Loucy (cell line): ENCODE measurements at regions not wholly inside any gene's neighbourhood (a gene's known extent, or its start where the extent isn't known, plus 50 kb on each side); places are given as distances from the start of the nearest gene placed in this dataset.
A peak's percentile ranks its signal among the peaks of the same experiment; 100 is the strongest.
"Not testable (repeated sequence)": the region's sequence is repeated elsewhere in the genome, so short reads cannot be mapped to it uniquely, and the experiment has no call there.

Experiments used
- H2AFZ ChIP-seq: fragments of 200-600 bp; sonication (generic); 2 replicates; pipeline ENCODE4 v1.6.0; 2016; ENCODE audit warnings: antibody characterized with exemption, mild to moderate bottlenecking, low read length, moderate library complexity
- H3F3A ChIP-seq: fragments of 200-600 bp; 2 replicates; pipeline ENCODE4 v1.6.0; 2016; ENCODE audit warnings: antibody characterized with exemption, low read depth, mild to moderate bottlenecking
- H3K27me3 ChIP-seq: fragments of 200-600 bp; sonication (generic); 2 replicates; pipeline ENCODE4 v1.6.1; 2014; ENCODE audit warnings: low read length, mild to moderate bottlenecking; ENCODE audit not compliant: insufficient read depth, poor library complexity, severe bottlenecking
- H3K36me3 ChIP-seq: fragments of 200-600 bp; sonication (generic); 2 replicates; pipeline ENCODE4 v1.6.1; 2016; ENCODE audit warnings: low read length; ENCODE audit not compliant: insufficient read depth
- H3K4me1 ChIP-seq: fragments of 200-600 bp; sonication (generic); 2 replicates; pipeline ENCODE4 v1.5.1; 2014; ENCODE audit warnings: low read length, mild to moderate bottlenecking; ENCODE audit not compliant: insufficient read depth, poor library complexity, severe bottlenecking
- H3K4me2 ChIP-seq: fragments of 200-600 bp; sonication (generic); 2 replicates; pipeline ENCODE4 v1.6.0; 2014; ENCODE audit warnings: antibody characterized with exemption, low read length, low read depth, mild to moderate bottlenecking; ENCODE audit not compliant: poor library complexity, severe bottlenecking
- H3K4me3 ChIP-seq: fragments of 200-600 bp; sonication (generic); 2 replicates; pipeline ENCODE4 v1.5.1; 2014; ENCODE audit warnings: low read length, mild to moderate bottlenecking, mixed read lengths; ENCODE audit not compliant: poor library complexity, severe bottlenecking
- H3K79me2 ChIP-seq: fragments of 200-600 bp; sonication (generic); 2 replicates; pipeline ENCODE4 v1.6.1; 2014; ENCODE audit warnings: low read length; ENCODE audit not compliant: insufficient read depth
- H3K9ac ChIP-seq: fragments of 200-600 bp; sonication (generic); 2 replicates; pipeline ENCODE4 v1.6.0; 2014; ENCODE audit warnings: mild to moderate bottlenecking, low read depth, low read length, moderate library complexity; ENCODE audit not compliant: poor library complexity, severe bottlenecking
- H3K9me2 ChIP-seq: fragments of 200-600 bp; sonication (generic); replicated peaks from 2 replicates; pipeline ENCODE4 v1.6.1; 2016; ENCODE audit warnings: low read depth, low read length, mixed read lengths
- H3K9me3 ChIP-seq: fragments of 200-600 bp; sonication (generic); 2 replicates; pipeline ENCODE4 v1.6.1; 2014; ENCODE audit warnings: mild to moderate bottlenecking, antibody characterized with exemption, low read length, low read depth; ENCODE audit not compliant: insufficient read depth
- H4K20me1 ChIP-seq: fragments of 200-600 bp; sonication (generic); 2 replicates; pipeline ENCODE4 v1.6.0; 2014; ENCODE audit warnings: antibody characterized with exemption, low read length, mild to moderate bottlenecking; ENCODE audit not compliant: insufficient read depth, poor library complexity, severe bottlenecking
- EZH2phosphoT487 ChIP-seq: fragments of 200-600 bp; IDR thresholded peaks from 2 replicates; pipeline ENCODE4 v1.6.1; 2018; ENCODE audit warnings: antibody characterized with exemption, mild to moderate bottlenecking, moderate library complexity, borderline replicate concordance
- TF ChIP-seq, protein P1 (sequence below): fragments of 200-600 bp; sonication (generic); conservative IDR thresholded peaks from 2 replicates; pipeline ENCODE4 v1.5.1; 2014; ENCODE audit warnings: mild to moderate bottlenecking, antibody characterized with exemption, low read length

DNA sequence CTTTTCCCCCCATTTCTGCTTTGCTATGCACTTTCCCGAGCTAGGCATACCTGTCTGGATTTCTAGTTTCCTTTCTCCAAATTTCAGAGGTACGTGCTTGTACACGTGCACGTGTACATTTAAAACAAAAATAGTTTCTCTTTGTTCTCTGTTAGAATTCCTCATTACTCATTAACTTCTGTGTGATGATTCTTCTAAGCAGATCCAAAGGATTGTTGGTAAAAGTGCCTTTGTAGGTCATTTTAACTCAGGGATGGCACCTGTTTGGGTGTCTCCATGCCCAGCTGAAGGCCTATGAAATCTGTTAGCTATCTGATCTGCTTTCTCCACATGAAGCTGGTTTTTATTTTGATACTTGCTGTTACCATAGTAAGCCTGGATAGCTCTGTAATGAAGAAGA is 264.3 kb downstream of the LPIN1 start:
- Histone ChIP-seq H3F3A (no peaks in the 10 kb centered on the region), H4K20me1 (no peaks in the 10 kb centered on the region), H3K79me2 (no peaks in the 10 kb centered on the region), H3K9me3 (no peaks in the 10 kb centered on the region), H3K4me3 (no peak overlapping the region), H3K36me3 (no peaks in the 10 kb centered on the region), H3K4me2 (no peak overlapping the region), H2AFZ (0 out of 2 replicates have a peak overlapping the region, but pooled peaks have one; percentile 4), H3K9me2 (no peaks in the 10 kb centered on the region), H3K9ac (no peak overlapping the region), H3K27me3 (no peaks in the 10 kb centered on the region), H3K4me1 (peaks cover 48% of the 10 kb centered on the region)
- TF ChIP-seq, protein P1, sequence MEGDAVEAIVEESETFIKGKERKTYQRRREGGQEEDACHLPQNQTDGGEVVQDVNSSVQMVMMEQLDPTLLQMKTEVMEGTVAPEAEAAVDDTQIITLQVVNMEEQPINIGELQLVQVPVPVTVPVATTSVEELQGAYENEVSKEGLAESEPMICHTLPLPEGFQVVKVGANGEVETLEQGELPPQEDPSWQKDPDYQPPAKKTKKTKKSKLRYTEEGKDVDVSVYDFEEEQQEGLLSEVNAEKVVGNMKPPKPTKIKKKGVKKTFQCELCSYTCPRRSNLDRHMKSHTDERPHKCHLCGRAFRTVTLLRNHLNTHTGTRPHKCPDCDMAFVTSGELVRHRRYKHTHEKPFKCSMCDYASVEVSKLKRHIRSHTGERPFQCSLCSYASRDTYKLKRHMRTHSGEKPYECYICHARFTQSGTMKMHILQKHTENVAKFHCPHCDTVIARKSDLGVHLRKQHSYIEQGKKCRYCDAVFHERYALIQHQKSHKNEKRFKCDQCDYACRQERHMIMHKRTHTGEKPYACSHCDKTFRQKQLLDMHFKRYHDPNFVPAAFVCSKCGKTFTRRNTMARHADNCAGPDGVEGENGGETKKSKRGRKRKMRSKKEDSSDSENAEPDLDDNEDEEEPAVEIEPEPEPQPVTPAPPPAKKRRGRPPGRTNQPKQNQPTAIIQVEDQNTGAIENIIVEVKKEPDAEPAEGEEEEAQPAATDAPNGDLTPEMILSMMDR: no peak
- no peak for TF ChIP-seq EZH2phosphoT487

DNA sequence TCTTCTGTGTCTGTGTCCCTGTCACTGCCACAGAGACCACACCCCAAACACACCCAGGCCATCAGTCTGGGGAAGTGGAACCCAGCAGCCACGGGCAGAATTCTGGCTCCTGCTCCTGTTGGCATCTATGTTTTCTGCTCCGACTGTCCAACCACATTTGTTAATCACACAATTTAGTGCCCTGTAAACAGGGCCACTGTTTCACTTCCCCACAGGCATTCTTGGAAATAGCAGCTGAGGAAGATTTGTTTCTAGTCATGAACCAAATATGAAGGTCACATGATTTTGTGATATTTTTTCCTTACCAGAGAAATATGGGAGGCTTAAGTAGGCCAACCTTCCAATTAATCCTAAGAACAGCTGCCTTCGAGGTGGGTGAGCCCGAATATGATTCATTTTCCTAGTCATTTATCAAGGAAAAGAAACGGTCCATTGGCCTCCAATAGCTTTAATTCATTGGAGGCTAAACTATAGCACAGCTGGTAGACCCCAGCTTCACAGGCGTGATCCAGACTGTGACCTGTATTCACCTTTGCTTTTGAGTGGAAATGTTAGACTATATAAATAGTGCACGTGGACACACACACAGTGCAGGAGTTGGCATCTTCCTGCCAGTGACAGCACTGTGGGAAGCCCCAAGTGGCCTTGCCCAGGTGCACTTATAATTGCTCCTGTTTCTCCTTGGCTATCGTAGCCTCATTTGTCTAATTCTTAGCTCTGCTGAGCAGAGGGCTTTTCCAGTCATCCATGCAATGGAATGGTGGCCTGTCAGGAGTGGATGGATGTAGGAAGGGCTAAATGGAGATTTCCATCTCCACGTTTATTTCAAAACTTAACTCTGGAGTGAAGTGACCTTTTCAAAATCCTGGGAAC is 267.9 kb downstream of the LPIN1 start:
- Histone ChIP-seq H3F3A (no peaks in the 10 kb centered on the region), H3K9me3 (no peaks in the 10 kb centered on the region), H3K36me3 (no peaks in the 10 kb centered on the region), H4K20me1 (no peaks in the 10 kb centered on the region), H3K27me3 (no peaks in the 10 kb centered on the region), H3K9ac (no peak overlapping the region), H3K4me3 (no peak overlapping the region), H3K4me1 (peaks cover 38% of the 10 kb centered on the region), H3K79me2 (no peaks in the 10 kb centered on the region), H3K9me2 (no peaks in the 10 kb centered on the region), H3K4me2 (no peak overlapping the region), H2AFZ (no peak overlapping the region)
- TF ChIP-seq EZH2phosphoT487: no peak
- TF ChIP-seq, protein P1: no peak

DNA sequence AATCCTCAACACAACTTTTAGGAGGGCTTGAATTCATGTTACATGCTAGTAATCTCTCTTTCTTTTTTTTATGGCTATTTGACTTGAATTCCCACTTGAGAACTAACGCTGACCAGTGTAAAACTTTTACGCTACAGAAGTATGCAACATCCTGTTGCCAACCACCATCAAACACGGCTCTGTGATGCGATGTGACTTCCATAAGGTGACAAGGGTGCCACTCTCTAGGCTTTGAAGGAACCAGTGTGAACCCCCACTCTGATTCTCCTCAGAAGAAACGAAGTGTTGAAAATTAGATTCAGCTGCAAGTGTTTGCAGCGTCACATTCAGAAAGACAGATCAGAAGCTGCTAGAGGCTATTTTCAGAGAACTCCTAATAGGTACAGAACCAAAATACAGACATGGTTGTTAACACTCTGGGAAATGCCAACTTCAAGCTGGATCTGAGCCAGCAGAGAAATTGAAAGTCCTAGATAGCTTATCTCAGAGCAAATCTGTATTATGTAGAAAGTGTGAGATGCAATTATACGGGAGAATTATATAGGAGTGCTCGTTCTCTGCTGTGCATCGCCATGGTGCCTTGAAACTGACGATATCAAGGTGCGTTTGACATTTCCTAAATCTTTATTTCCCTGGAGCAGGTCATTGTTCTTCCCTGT is 271.2 kb downstream of the LPIN1 start:
- H2AFZ ChIP-seq: peak overlapping the region; percentile 22; the same call in 1 of the 2 replicates
- H4K20me1 ChIP-seq: no peaks in the 10 kb centered on the region
- H3K36me3 ChIP-seq: no peaks in the 10 kb centered on the region
- no peaks in the 10 kb centered on the region for H3K9me2 ChIP-seq
- H3K4me2 ChIP-seq: no peak overlapping the region
- H3K27me3 ChIP-seq: no peaks in the 10 kb centered on the region
- no peak overlapping the region for H3K9ac ChIP-seq
- no peak overlapping the region for H3K4me3 ChIP-seq
- H3K4me1 ChIP-seq: peaks cover 22% of the 10 kb centered on the region
- H3F3A ChIP-seq: no peaks in the 10 kb centered on the region
- H3K79me2 ChIP-seq: no peaks in the 10 kb centered on the region
- H3K9me3 ChIP-seq: peaks cover 21% of the 10 kb centered on the region
- TF ChIP-seq EZH2phosphoT487: no peak
- TF ChIP-seq, protein P1: no peak

DNA sequence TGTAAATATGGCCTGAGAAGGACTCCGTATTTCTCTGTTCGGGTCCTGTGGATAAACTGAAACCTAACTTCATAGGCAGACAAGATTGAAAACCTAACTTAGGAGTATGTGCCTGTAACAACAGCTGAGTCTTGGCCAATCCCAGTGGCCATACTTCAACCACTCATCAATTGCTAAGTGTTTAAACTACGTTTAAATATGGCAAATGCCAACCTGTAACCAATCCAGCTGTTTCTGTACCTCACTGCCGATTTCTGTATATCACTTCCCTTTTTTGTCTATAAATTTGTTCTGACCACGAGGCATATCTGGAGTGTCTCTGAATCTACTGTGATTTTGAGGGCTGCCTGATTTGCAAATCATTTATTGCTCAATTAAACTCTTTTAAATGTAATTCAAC is 272.3 kb downstream of the LPIN1 start:
- H3K9me2 ChIP-seq, H3K4me2 ChIP-seq, H3K4me3 ChIP-seq, H3K27me3 ChIP-seq, H3K36me3 ChIP-seq, H3K9ac ChIP-seq, H3K79me2 ChIP-seq, H4K20me1 ChIP-seq, H2AFZ ChIP-seq, H3F3A ChIP-seq: not testable (repeated sequence)
- peaks cover 21% of the 10 kb centered on the region for H3K9me3 ChIP-seq
- H3K4me1 ChIP-seq: peaks cover 22% of the 10 kb centered on the region
